ENCODE measurements at regions not wholly inside any gene's neighbourhood (a gene's known extent, or its start where the extent isn't known, plus 50 kb on each side); places are given as distances from the start of the nearest gene placed in this dataset.
"Not testable (repeated sequence)": the region's sequence is repeated elsewhere in the genome, so short reads cannot be mapped to it uniquely, and the experiment has no call there.

GRCh38 chr3:110905121-110905520, 166.5 kb upstream of the NECTIN3 start:
- no peak for DNase-seq

- no peak for DNase-seq
Measured at GRCh38 chr3:110909839-110910238, 161.8 kb upstream of the NECTIN3 start.

- DNase-seq, result no peak
Measured at GRCh38 chr3:110910346-110910955, 161.2 kb upstream of the NECTIN3 start.

- DNase-seq, result no peak
Measured at GRCh38 chr3:110918963-110919362, 152.7 kb upstream of the NECTIN3 start.

GRCh38 chr3:110925798-110926197, 145.8 kb upstream of the NECTIN3 start:
- no peak for DNase-seq

- no peak for DNase-seq
Measured at GRCh38 chr3:110928016-110928662, 143.5 kb upstream of the NECTIN3 start.

GRCh38 chr3:110929816-110930215, 141.8 kb upstream of the NECTIN3 start:
- DNase-seq, result no peak

- DNase-seq, result no peak
Measured at GRCh38 chr3:110932567-110932966, 139.0 kb upstream of the NECTIN3 start.

- no peak for DNase-seq
Measured at GRCh38 chr3:110933821-110934426, 137.7 kb upstream of the NECTIN3 start.

- no peak for DNase-seq
Measured at GRCh38 chr3:110938629-110939028, 133.0 kb upstream of the NECTIN3 start.

GRCh38 chr3:110940055-110940454, 131.6 kb upstream of the NECTIN3 start:
- no peak for DNase-seq

- no peak for DNase-seq
Measured at GRCh38 chr3:110944782-110945181, 126.8 kb upstream of the NECTIN3 start.

GRCh38 chr3:110946810-110947209, 124.8 kb upstream of the NECTIN3 start:
- no peak for DNase-seq

GRCh38 chr3:110949194-110949593, 122.4 kb upstream of the NECTIN3 start:
- not testable (repeated sequence) for DNase-seq

- DNase-seq, result no peak
Measured at GRCh38 chr3:110955301-110955880, 116.2 kb upstream of the NECTIN3 start.

GRCh38 chr3:110956081-110956480, 115.5 kb upstream of the NECTIN3 start:
- DNase-seq, result no peak

GRCh38 chr3:110957247-110958025, 114.2 kb upstream of the NECTIN3 start:
- DNase-seq, result no peak

GRCh38 chr3:110958313-110959147, 113.1 kb upstream of the NECTIN3 start:
- no peak for DNase-seq

GRCh38 chr3:110965976-110966375, 105.6 kb upstream of the NECTIN3 start:
- DNase-seq, result no peak

GRCh38 chr3:110966966-110967663, 104.5 kb upstream of the NECTIN3 start:
- DNase-seq, result no peak

- no peak for DNase-seq
Measured at GRCh38 chr3:110968076-110968475, 103.5 kb upstream of the NECTIN3 start.

Data from dermis blood vessel endothelial cell (primary cell).